SK-N-SH (cell line): ENCODE measurements at regions not wholly inside any gene's neighbourhood (a gene's known extent, or its start where the extent isn't known, plus 50 kb on each side); places are given as distances from the start of the nearest gene placed in this dataset.

Experiments
- CTCF ChIA-PET: fragments of 300-600, 350-600 bp; formaldehyde crosslinking; extraction: SDS; loops from one replicate; lab custom pipeline; 2021; lab: Yijun Ruan, JAX
- POLR2A ChIA-PET: fragments of 350-600 bp; sonication (Branson Sonifier 250); formaldehyde crosslinking; extraction: SDS; loops from one replicate; lab custom pipeline; 2020; ENCODE audit warnings: antibody characterized with exemption, inconsistent platforms; lab: Yijun Ruan, JAX
- DNase-seq: peaks from one replicate; pipeline ENCODE4 v3.0.0; 2012
- H2AFZ ChIP-seq: fragments of 200-600 bp; sonication (generic); 2 replicates; pipeline ENCODE4 v1.8.1; 2016; ENCODE audit warnings: antibody characterized with exemption, mild to moderate bottlenecking, low read depth
- H3F3A ChIP-seq: fragments of 200-600 bp; sonication (generic); replicated peaks from 2 replicates; pipeline ENCODE3; 2016; ENCODE audit warnings: antibody characterized with exemption, mild to moderate bottlenecking; ENCODE audit not compliant: insufficient read depth
- H3K27ac ChIP-seq, 2 experiments: fragments of 200-500 bp in 1 of 2; fragments of 200-600 bp in 1 of 2; sonication (Bioruptor generic) in 1 of 2; sonication (generic), shearing (Covaris generic) in 1 of 2; 2 replicates each; pipeline versions ENCODE4 v1.5.1 to v1.6.1; 2014 to 2016; ENCODE audit warnings: low read depth in 2 of 2, inconsistent platforms in 1 of 2, low read length in 1 of 2, mild to moderate bottlenecking in 1 of 2, mixed read lengths in 1 of 2
- H3K27me3 ChIP-seq: fragments of 200-600 bp; sonication (generic), shearing (Covaris generic); 2 replicates; pipeline ENCODE4 v1.6.1; 2016; ENCODE audit warnings: mixed run types; ENCODE audit not compliant: insufficient read depth
- H3K36me3 ChIP-seq, 2 experiments: fragments of 200-500 bp in 1 of 2; fragments of 200-600 bp in 1 of 2; sonication (Bioruptor generic) in 1 of 2; sonication (generic) in 1 of 2; replicated peaks in 1 of 2; 2 replicates each; pipeline versions ENCODE3 to v1.5.1; 2014 to 2016; ENCODE audit warnings: low read length in 1 of 2, mild to moderate bottlenecking in 1 of 2; ENCODE audit not compliant: insufficient read depth in 2 of 2, control insufficient read depth in 1 of 2
- H3K4me1 ChIP-seq, 2 experiments: fragments of 200-500 bp in 1 of 2; fragments of 200-600 bp in 1 of 2; sonication (Bioruptor generic) in 1 of 2; sonication (generic), shearing (Covaris generic) in 1 of 2; 2 replicates each; pipeline versions ENCODE4 v1.5.1 to v1.6.1; 2014 to 2016; ENCODE audit warnings: low read depth in 1 of 2, low read length in 1 of 2, mixed run types in 1 of 2; ENCODE audit not compliant: insufficient read depth in 2 of 2, control insufficient read depth in 1 of 2
- H3K4me2 ChIP-seq: fragments of 200-600 bp; sonication (generic), shearing (Covaris generic); 2 replicates; pipeline ENCODE4 v1.6.1; 2017; ENCODE audit warnings: mixed run types
- H3K4me3 ChIP-seq, 2 experiments: fragments of 200-500 bp in 1 of 2; fragments of 200-600 bp in 1 of 2; sonication (Bioruptor generic) in 1 of 2; sonication (generic), shearing (Covaris generic) in 1 of 2; 2 replicates each; pipeline versions ENCODE4 v1.5.1 to v1.8.1; 2014 to 2016; ENCODE audit warnings: low read depth in 2 of 2, inconsistent platforms in 1 of 2, low read length in 1 of 2, mild to moderate bottlenecking in 1 of 2, mixed read lengths in 1 of 2, moderate library complexity in 1 of 2
- H3K79me2 ChIP-seq: fragments of 200-600 bp; sonication (generic); 2 replicates; pipeline ENCODE4 v1.8.1; 2017; ENCODE audit warnings: mild to moderate bottlenecking; ENCODE audit not compliant: insufficient read depth
- H3K9ac ChIP-seq: fragments of 200-600 bp; sonication (generic); 2 replicates; pipeline ENCODE4 v1.6.1; 2017; ENCODE audit warnings: mixed run types
- H3K9me2 ChIP-seq: fragments of 200-600 bp; sonication (generic); 2 replicates; pipeline ENCODE4 v1.6.1; 2017; ENCODE audit warnings: mixed run types
- H3K9me3 ChIP-seq: fragments of 200-600 bp; sonication (generic); 2 replicates; pipeline ENCODE4 v1.6.1; 2017; ENCODE audit warnings: mixed run types, mild to moderate bottlenecking, moderate library complexity
- H4K20me1 ChIP-seq: fragments of 200-600 bp; sonication (generic); 2 replicates; pipeline ENCODE4 v1.6.1; 2017; ENCODE audit warnings: mild to moderate bottlenecking, mixed run types; ENCODE audit not compliant: insufficient read depth
- CHD2 ChIP-seq: fragments of 150-350 bp; IDR thresholded peaks from 2 replicates; pipeline ENCODE4 v1.6.1; 2018; ENCODE audit warnings: low read length; ENCODE audit not compliant: partially characterized antibody
- ELF1 ChIP-seq: IDR thresholded peaks from 2 replicates; pipeline ENCODE4 v1.4.0; 2012
- EP300 ChIP-seq, 2 experiments: IDR thresholded peaks; 2 replicates each; pipeline versions ENCODE4 v1.4.0 to v1.6.1; 2012; ENCODE audit warnings: borderline replicate concordance in 1 of 2, low read depth in 1 of 2, low read length in 1 of 2
- FOSL2 ChIP-seq: IDR thresholded peaks from 2 replicates; pipeline ENCODE4 v1.4.0; 2012; ENCODE audit warnings: low read depth, mild to moderate bottlenecking, moderate library complexity, borderline replicate concordance
- FOXM1 ChIP-seq: IDR thresholded peaks from 2 replicates; pipeline ENCODE4 v1.4.0; 2012; ENCODE audit warnings: low read depth, mild to moderate bottlenecking
- GATA2 ChIP-seq: sonication (generic); formaldehyde crosslinking; IDR thresholded peaks from 2 replicates; pipeline ENCODE4 v1.5.0; 2020; ENCODE audit warnings: mild to moderate bottlenecking, missing genetic modification reagents
- MAX ChIP-seq: IDR thresholded peaks from 2 replicates; pipeline ENCODE4 v1.4.0; 2012; ENCODE audit warnings: low read depth
- MEF2A ChIP-seq: IDR thresholded peaks from 2 replicates; pipeline ENCODE4 v1.4.0; 2012; ENCODE audit warnings: low read depth, borderline replicate concordance
- NFIC ChIP-seq: IDR thresholded peaks from 2 replicates; pipeline ENCODE4 v1.4.0; 2012; ENCODE audit warnings: borderline replicate concordance
- NRF1 ChIP-seq: IDR thresholded peaks from 2 replicates; pipeline ENCODE4 v1.6.1; 2012; ENCODE audit warnings: low read depth, mild to moderate bottlenecking, low read length
- PBX3 ChIP-seq: IDR thresholded peaks from 2 replicates; pipeline ENCODE4; 2012
- POLR2AphosphoS5 ChIP-seq: IDR thresholded peaks from 2 replicates; pipeline ENCODE4 v1.6.1; 2012; ENCODE audit warnings: low read depth, low read length
- RFX5 ChIP-seq: IDR thresholded peaks from 2 replicates; pipeline ENCODE4 v1.6.1; 2012; ENCODE audit warnings: mild to moderate bottlenecking, improper control_type of control experiment, low read length
- SIN3A ChIP-seq: IDR thresholded peaks from 2 replicates; pipeline ENCODE4 v1.6.1; 2012; ENCODE audit warnings: low read depth, mild to moderate bottlenecking, low read length, moderate library complexity, borderline replicate concordance
- SMC3 ChIP-seq: IDR thresholded peaks from 2 replicates; pipeline ENCODE4 v1.6.1; 2012; ENCODE audit warnings: low read depth, low read length, improper control_type of control experiment
- TAF1 ChIP-seq: IDR thresholded peaks from 2 replicates; pipeline ENCODE4 v1.6.1; 2012; ENCODE audit warnings: low read depth, mild to moderate bottlenecking, low read length, moderate library complexity, borderline replicate concordance
- TCF12 ChIP-seq: IDR thresholded peaks from 2 replicates; pipeline ENCODE4 v1.4.0; 2012
- TEAD4 ChIP-seq: IDR thresholded peaks from 2 replicates; pipeline ENCODE4 v1.4.0; 2012; ENCODE audit warnings: mild to moderate bottlenecking, borderline replicate concordance; ENCODE audit not compliant: insufficient read depth
- USF2 ChIP-seq: fragments of 150-350 bp; IDR thresholded peaks from 2 replicates; pipeline ENCODE4 v1.6.1; 2017; ENCODE audit warnings: antibody characterized with exemption, low read length, low read depth, borderline replicate concordance
- YY1 ChIP-seq: IDR thresholded peaks from 2 replicates; pipeline ENCODE4 v1.4.0; 2012; ENCODE audit warnings: low read depth, mild to moderate bottlenecking
- WGBS: methylation state at CpG from one replicate; pipeline ENCODE4 v1.1.6; 2017; ENCODE audit warnings: low lambda C conversion rate; 5-methylcytosine and 5-hydroxymethylcytosine counted together
- TF ChIP-seq, protein P1 (sequence below): IDR thresholded peaks from 2 replicates; pipeline ENCODE4 v1.6.1; 2012; ENCODE audit warnings: mild to moderate bottlenecking, low read depth, low read length, moderate library complexity
- TF ChIP-seq, protein P2 (sequence below): fragments of 200-600 bp; sonication (generic); IDR thresholded peaks from 2 replicates; pipeline ENCODE4 v1.6.1; 2017; ENCODE audit warnings: antibody characterized with exemption, mild to moderate bottlenecking, moderate library complexity

- peaks cover 18% of the 10 kb centered on the region for H3F3A ChIP-seq
- no peak overlapping the region for H2AFZ ChIP-seq
- no peak overlapping the region for H3K9ac ChIP-seq
- H3K9me2 ChIP-seq: no peaks in the 10 kb centered on the region
- TF ChIP-seq EP300 (IDR thresholded peaks at IDR 0.05; ENCODE audit: borderline replicate concordance in 1 of 2, low read depth in 1 of 2, low read length in 1 of 2): 0 out of 4 replicates have a peak, but pooled peaks of 1 of the 2 experiments have one; percentile 7
- no peak for TF ChIP-seq SMC3
- 0 out of 2 replicates have a peak, but pooled peaks have one; percentile 9 for TF ChIP-seq FOSL2
- H3K27me3 ChIP-seq: peaks cover 7% of the 10 kb centered on the region; the same call in 1 of the 2 replicates
- CTCF ChIA-PET: no interaction called here
- WGBS: 3% methylated on average over 1 of the region's 1 CpG
- no peak overlapping the region for H3K4me3 ChIP-seq
- H3K79me2 ChIP-seq: no peaks in the 10 kb centered on the region
- 0 out of 2 replicates have a peak overlapping the region, but pooled peaks have one; percentile 0 for H3K4me2 ChIP-seq
- H4K20me1 ChIP-seq: no peaks in the 10 kb centered on the region
- H3K36me3 ChIP-seq: no peaks in the 10 kb centered on the region
- H3K4me1 ChIP-seq: no peaks in the 10 kb centered on the region
- 0 out of 2 replicates have a peak, but pooled peaks cover under 1% of the 10 kb centered on the region for H3K9me3 ChIP-seq
- no peak for DNase-seq
- no peak overlapping the region; a peak in 1 of 4 replicates for H3K27ac ChIP-seq
- POLR2A ChIA-PET: no interaction called here
Observed at GRCh38 chr4:162644346-162644745, 480.5 kb upstream of the FSTL5 start.

- 19% methylated on average over 12 of the region's 13 CpGs for WGBS
- no peak overlapping the region for H3K27ac ChIP-seq
Observed at GRCh38 chr4:162640152-162640551, 476.4 kb upstream of the FSTL5 start.

More at GRCh38 chr4:162640152-162640551, 476.4 kb upstream of the FSTL5 start:
- ChIA-PET CTCF (interaction anchor here (1.5 kb wide), 1 partner anchor 10 kb away, joined by 4 read pairs; no protein-coding TSS in a partner anchor), POLR2A (no interaction called here)
- Histone ChIP-seq H3K4me2 (no peak overlapping the region), H3K9me3 (no peaks in the 10 kb centered on the region), H3K4me1 (no peaks in the 10 kb centered on the region), H3K9ac (no peak overlapping the region), H3K9me2 (no peaks in the 10 kb centered on the region), H3K4me3 (no peak overlapping the region), H2AFZ (no peak overlapping the region), H4K20me1 (no peaks in the 10 kb centered on the region), H3K79me2 (no peaks in the 10 kb centered on the region), H3K36me3 (no peaks in the 10 kb centered on the region), H3K27me3 (peaks cover 7% of the 10 kb centered on the region; the same call in 1 of the 2 replicates), H3F3A (peaks cover 5% of the 10 kb centered on the region)
- DNase-seq: no peak
- TF ChIP-seq PBX3: no peak
- no peak for TF ChIP-seq USF2
- no peak for TF ChIP-seq TAF1
- TF ChIP-seq GATA2: no peak
- TF ChIP-seq MEF2A: no peak
- TF ChIP-seq, protein P1, sequence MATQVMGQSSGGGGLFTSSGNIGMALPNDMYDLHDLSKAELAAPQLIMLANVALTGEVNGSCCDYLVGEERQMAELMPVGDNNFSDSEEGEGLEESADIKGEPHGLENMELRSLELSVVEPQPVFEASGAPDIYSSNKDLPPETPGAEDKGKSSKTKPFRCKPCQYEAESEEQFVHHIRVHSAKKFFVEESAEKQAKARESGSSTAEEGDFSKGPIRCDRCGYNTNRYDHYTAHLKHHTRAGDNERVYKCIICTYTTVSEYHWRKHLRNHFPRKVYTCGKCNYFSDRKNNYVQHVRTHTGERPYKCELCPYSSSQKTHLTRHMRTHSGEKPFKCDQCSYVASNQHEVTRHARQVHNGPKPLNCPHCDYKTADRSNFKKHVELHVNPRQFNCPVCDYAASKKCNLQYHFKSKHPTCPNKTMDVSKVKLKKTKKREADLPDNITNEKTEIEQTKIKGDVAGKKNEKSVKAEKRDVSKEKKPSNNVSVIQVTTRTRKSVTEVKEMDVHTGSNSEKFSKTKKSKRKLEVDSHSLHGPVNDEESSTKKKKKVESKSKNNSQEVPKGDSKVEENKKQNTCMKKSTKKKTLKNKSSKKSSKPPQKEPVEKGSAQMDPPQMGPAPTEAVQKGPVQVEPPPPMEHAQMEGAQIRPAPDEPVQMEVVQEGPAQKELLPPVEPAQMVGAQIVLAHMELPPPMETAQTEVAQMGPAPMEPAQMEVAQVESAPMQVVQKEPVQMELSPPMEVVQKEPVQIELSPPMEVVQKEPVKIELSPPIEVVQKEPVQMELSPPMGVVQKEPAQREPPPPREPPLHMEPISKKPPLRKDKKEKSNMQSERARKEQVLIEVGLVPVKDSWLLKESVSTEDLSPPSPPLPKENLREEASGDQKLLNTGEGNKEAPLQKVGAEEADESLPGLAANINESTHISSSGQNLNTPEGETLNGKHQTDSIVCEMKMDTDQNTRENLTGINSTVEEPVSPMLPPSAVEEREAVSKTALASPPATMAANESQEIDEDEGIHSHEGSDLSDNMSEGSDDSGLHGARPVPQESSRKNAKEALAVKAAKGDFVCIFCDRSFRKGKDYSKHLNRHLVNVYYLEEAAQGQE: no peak
- TF ChIP-seq MAX: no peak
- TF ChIP-seq POLR2AphosphoS5: no peak
- no peak for TF ChIP-seq SIN3A
- TF ChIP-seq NRF1: no peak
- no peak for TF ChIP-seq CHD2
- no peak for TF ChIP-seq NFIC
- TF ChIP-seq TCF12: no peak
- no peak for TF ChIP-seq YY1
- no peak for TF ChIP-seq ELF1
- no peak for TF ChIP-seq RFX5
- TF ChIP-seq TEAD4: no peak
- TF ChIP-seq, protein P2, sequence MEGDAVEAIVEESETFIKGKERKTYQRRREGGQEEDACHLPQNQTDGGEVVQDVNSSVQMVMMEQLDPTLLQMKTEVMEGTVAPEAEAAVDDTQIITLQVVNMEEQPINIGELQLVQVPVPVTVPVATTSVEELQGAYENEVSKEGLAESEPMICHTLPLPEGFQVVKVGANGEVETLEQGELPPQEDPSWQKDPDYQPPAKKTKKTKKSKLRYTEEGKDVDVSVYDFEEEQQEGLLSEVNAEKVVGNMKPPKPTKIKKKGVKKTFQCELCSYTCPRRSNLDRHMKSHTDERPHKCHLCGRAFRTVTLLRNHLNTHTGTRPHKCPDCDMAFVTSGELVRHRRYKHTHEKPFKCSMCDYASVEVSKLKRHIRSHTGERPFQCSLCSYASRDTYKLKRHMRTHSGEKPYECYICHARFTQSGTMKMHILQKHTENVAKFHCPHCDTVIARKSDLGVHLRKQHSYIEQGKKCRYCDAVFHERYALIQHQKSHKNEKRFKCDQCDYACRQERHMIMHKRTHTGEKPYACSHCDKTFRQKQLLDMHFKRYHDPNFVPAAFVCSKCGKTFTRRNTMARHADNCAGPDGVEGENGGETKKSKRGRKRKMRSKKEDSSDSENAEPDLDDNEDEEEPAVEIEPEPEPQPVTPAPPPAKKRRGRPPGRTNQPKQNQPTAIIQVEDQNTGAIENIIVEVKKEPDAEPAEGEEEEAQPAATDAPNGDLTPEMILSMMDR: no peak
- TF ChIP-seq FOXM1: no peak
